ENCODE measurements at regions not wholly inside any gene's neighbourhood (a gene's known extent, or its start where the extent isn't known, plus 50 kb on each side); places are given as distances from the start of the nearest gene placed in this dataset.
"Not testable (repeated sequence)": the region's sequence is repeated elsewhere in the genome, so short reads cannot be mapped to it uniquely, and the experiment has no call there.

GRCh38 chr6:78623554-78623953 is 243.8 kb upstream of the IRAK1BP1 start:
- intact Hi-C loops (cut with DNase I) = no loop called here
- H3K27ac ChIP-seq = no peak overlapping the region
- DNase-seq (ENCODE audit: extremely low spot score in 2 of 2) = no peak
- no peaks in the 10 kb centered on the region for H3K36me3 ChIP-seq
- H3K4me1 ChIP-seq = no peaks in the 10 kb centered on the region
- TF ChIP-seq POLR2A (IDR thresholded peaks at IDR 0.05) = no peak
- no peak for TF ChIP-seq CTCF (IDR thresholded peaks at IDR 0.05)
- no peak for TF ChIP-seq POLR2AphosphoS5 (IDR thresholded peaks at IDR 0.05; ENCODE audit: insufficient read depth in 1 of 2, low read depth in 1 of 2)
- H3K9me3 ChIP-seq = no peaks in the 10 kb centered on the region
- no peak overlapping the region for H3K4me3 ChIP-seq
- H3K27me3 ChIP-seq = no peaks in the 10 kb centered on the region

DNA sequence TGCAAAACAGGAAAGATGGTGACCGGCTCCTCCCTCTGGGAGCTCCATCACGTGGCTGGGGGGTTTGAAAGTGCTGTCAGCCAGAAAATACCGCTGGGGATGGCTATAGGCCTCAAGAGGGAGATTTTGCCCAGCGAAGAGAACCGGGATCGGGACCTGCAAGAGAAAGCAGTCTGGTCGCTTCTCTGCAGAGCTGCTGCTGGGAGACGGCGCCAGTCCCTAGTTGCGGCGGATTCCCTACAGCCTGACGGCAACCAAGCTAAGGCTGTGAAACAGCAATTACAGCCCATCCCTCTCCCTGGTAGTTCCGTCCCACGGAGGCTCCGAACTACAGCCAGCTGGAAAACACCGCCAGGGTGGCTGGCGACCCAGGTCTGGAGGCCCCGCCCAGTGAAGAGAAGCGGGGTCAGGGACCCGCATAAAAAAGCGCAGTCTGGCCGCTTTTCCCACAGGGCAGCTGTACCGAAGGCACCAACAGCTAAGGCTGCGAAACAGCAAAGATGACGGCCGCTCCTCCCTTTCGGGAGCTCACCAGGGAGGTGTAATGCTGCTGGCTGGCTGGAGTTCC is 238.1 kb upstream of the IRAK1BP1 start:
- Histone ChIP-seq H3K27ac (no peak overlapping the region), H3K27me3 (no peaks in the 10 kb centered on the region), H3K36me3 (no peaks in the 10 kb centered on the region), H3K9me3 (no peaks in the 10 kb centered on the region), H3K4me1 (no peaks in the 10 kb centered on the region), H3K4me3 (peak overlapping the region; percentile 21 to 22)
- TF ChIP-seq POLR2AphosphoS5 (IDR thresholded peaks at IDR 0.05; ENCODE audit: insufficient read depth in 1 of 2, low read depth in 1 of 2) (no peak), CTCF (IDR thresholded peaks at IDR 0.05) (no peak), POLR2A (IDR thresholded peaks at IDR 0.05) (no peak)
- no peak for DNase-seq (ENCODE audit: extremely low spot score in 2 of 2)
- intact Hi-C loops (cut with DNase I) = no loop called here

- Histone ChIP-seq H3K27me3 (no peaks in the 10 kb centered on the region), H3K36me3 (no peaks in the 10 kb centered on the region), H3K27ac (no peak overlapping the region), H3K4me3 (no peak overlapping the region), H3K9me3 (no peaks in the 10 kb centered on the region), H3K4me1 (no peaks in the 10 kb centered on the region)
- DNase-seq (ENCODE audit: extremely low spot score in 2 of 2) = no peak
- intact Hi-C loops (cut with DNase I) = no loop called here
- TF ChIP-seq POLR2A (IDR thresholded peaks at IDR 0.05) (no peak), POLR2AphosphoS5 (IDR thresholded peaks at IDR 0.05; ENCODE audit: insufficient read depth in 1 of 2, low read depth in 1 of 2) (no peak), CTCF (IDR thresholded peaks at IDR 0.05) (no peak)
Measured at GRCh38 chr6:78629836-78630235, 237.5 kb upstream of the IRAK1BP1 start.

GRCh38 chr6:78631976-78632375 is 235.4 kb upstream of the IRAK1BP1 start:
- Histone ChIP-seq H3K4me1 (no peaks in the 10 kb centered on the region), H3K27ac (no peak overlapping the region), H3K27me3 (no peaks in the 10 kb centered on the region), H3K9me3 (no peaks in the 10 kb centered on the region), H3K36me3 (no peaks in the 10 kb centered on the region), H3K4me3 (no peak overlapping the region)
- DNase-seq (ENCODE audit: extremely low spot score in 2 of 2) = no peak
- TF ChIP-seq POLR2AphosphoS5 (IDR thresholded peaks at IDR 0.05; ENCODE audit: insufficient read depth in 1 of 2, low read depth in 1 of 2) (no peak), POLR2A (IDR thresholded peaks at IDR 0.05) (no peak), CTCF (IDR thresholded peaks at IDR 0.05) (no peak)
- intact Hi-C loops (cut with DNase I) = no loop called here

GRCh38 chr6:78639111-78640110 is 227.9 kb upstream of the IRAK1BP1 start:
- intact Hi-C loops (cut with DNase I) = no loop called here
- H3K9me3 ChIP-seq = no peaks in the 10 kb centered on the region
- H3K27me3 ChIP-seq = no peaks in the 10 kb centered on the region
- H3K27ac ChIP-seq = no peak overlapping the region
- no peak for DNase-seq (ENCODE audit: extremely low spot score in 2 of 2)
- H3K4me1 ChIP-seq = no peaks in the 10 kb centered on the region
- no peaks in the 10 kb centered on the region for H3K36me3 ChIP-seq
- TF ChIP-seq POLR2A (IDR thresholded peaks at IDR 0.05) (no peak), CTCF (IDR thresholded peaks at IDR 0.05) (no peak), POLR2AphosphoS5 (IDR thresholded peaks at IDR 0.05; ENCODE audit: insufficient read depth in 1 of 2, low read depth in 1 of 2) (no peak)
- H3K4me3 ChIP-seq = no peak overlapping the region

DNA sequence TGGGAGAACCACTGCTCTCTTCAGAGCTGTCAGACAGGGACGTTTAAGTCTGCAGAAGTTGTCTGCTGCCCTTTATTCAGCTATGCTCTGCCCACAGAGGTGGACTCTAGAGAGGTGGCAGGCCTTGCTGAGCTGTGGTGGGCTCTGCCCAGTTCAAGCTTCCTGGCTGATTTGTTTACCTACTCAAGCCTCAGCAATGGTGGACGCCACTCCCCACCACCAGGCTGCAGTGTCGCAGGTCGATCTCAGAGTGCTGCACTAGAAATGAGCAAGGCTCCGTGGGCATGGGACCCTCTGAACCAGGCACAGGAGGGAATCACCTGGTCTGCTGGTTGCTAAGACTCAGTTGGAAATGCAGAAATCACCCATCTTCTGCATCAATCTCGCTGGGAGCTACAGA is 223.4 kb upstream of the IRAK1BP1 start:
- H3K9me3 ChIP-seq; intact Hi-C loops (cut with DNase I): not testable (repeated sequence)

More for the DNA sequence above, 223.4 kb upstream of the IRAK1BP1 start:
- H3K4me3 ChIP-seq; H3K27me3 ChIP-seq; H3K36me3 ChIP-seq; DNase-seq (ENCODE audit: extremely low spot score in 2 of 2); H3K4me1 ChIP-seq; H3K27ac ChIP-seq: not testable (repeated sequence)
